ENCODE measurements at regions not wholly inside any gene's neighbourhood (a gene's known extent, or its start where the extent isn't known, plus 50 kb on each side); places are given as distances from the start of the nearest gene placed in this dataset.

DNA sequence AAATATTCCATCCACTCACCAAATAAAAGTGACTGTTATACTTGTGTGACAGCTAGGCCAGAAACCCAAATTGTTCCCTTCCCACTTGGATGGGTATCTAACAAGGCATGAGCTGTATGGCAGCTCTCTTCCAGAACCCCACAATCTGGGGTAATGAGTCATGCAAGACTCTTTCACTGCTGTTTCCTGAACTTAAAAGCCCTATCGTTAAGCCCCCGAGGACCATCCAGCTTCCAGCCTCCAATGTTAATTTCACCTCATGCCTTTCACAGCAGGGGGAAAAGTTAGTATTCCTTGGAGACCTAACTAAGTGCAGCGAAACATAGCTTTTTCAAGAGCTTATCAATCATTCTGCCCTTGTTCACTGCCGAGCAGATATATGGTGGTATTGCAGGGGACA lies 368.6 kb upstream of the HSFY2 start:
- TF ChIP-seq, protein P1, sequence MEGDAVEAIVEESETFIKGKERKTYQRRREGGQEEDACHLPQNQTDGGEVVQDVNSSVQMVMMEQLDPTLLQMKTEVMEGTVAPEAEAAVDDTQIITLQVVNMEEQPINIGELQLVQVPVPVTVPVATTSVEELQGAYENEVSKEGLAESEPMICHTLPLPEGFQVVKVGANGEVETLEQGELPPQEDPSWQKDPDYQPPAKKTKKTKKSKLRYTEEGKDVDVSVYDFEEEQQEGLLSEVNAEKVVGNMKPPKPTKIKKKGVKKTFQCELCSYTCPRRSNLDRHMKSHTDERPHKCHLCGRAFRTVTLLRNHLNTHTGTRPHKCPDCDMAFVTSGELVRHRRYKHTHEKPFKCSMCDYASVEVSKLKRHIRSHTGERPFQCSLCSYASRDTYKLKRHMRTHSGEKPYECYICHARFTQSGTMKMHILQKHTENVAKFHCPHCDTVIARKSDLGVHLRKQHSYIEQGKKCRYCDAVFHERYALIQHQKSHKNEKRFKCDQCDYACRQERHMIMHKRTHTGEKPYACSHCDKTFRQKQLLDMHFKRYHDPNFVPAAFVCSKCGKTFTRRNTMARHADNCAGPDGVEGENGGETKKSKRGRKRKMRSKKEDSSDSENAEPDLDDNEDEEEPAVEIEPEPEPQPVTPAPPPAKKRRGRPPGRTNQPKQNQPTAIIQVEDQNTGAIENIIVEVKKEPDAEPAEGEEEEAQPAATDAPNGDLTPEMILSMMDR (IDR thresholded peaks at IDR 0.05 in 4 of 5, conservative IDR thresholded peaks at IDR 0.05 in 1 of 5) = no peak
- no peak for TF ChIP-seq POLR2A (IDR thresholded peaks at IDR 0.05)

All from gastrocnemius medialis (tissue), 4 donors.